ENCODE measurements at regions not wholly inside any gene's neighbourhood (a gene's known extent, or its start where the extent isn't known, plus 50 kb on each side); places are given as distances from the start of the nearest gene placed in this dataset.

- H3K4me3 Mint-ChIP-seq = no peak overlapping the region
- Histone ChIP-seq H2BK20ac (ENCODE audit: low read depth, low read length, poor library complexity, severe bottlenecking) (no peak overlapping the region), H2AFZ (ENCODE audit: low read length) (no peak overlapping the region), H3K4me2 (ENCODE audit: insufficient read depth, insufficient read length, low read length) (no peak overlapping the region), H3K23ac (ENCODE audit: insufficient read length, low read depth, low read length) (no peak overlapping the region), H3K14ac (ENCODE audit: insufficient read depth, low read length) (no peak overlapping the region), H4K20me1 (ENCODE audit: control insufficient read depth, insufficient read depth, insufficient read length) (no peaks in the 10 kb centered on the region), H3K9me3 (ENCODE audit: control insufficient read depth, low read depth, low read length) (no peaks in the 10 kb centered on the region), H4K91ac (ENCODE audit: insufficient read length, low read depth, low read length) (no peak overlapping the region), H2BK120ac (ENCODE audit: low read depth, low read length, poor library complexity, severe bottlenecking) (no peak overlapping the region), H4K8ac (replicated peaks; ENCODE audit: insufficient read length, low read depth, low read length) (no peak overlapping the region), H3K18ac (ENCODE audit: insufficient read length, low read depth, low read length) (no peak overlapping the region), H3K79me2 (ENCODE audit: insufficient read depth, low read length) (no peaks in the 10 kb centered on the region), H2AK5ac (ENCODE audit: insufficient read length, low read length) (no peak overlapping the region), H2BK12ac (ENCODE audit: insufficient read length, low read depth, low read length) (no peak overlapping the region), H3K23me2 (ENCODE audit: insufficient read length, low read depth, low read length, poor library complexity, severe bottlenecking) (no peaks in the 10 kb centered on the region), H3K27me3 (ENCODE audit: insufficient read depth, low read length) (no peaks in the 10 kb centered on the region; the same call in 1 of the 2 replicates), H3K79me1 (ENCODE audit: insufficient read depth, low read depth, low read length, poor library complexity, severe bottlenecking) (no peaks in the 10 kb centered on the region), H2BK15ac (ENCODE audit: low read depth, low read length) (no peak overlapping the region), H3K9ac (ENCODE audit: extremely low read depth, insufficient read length, low read length) (no peak overlapping the region), H3T11ph (ENCODE audit: low read length) (no peak overlapping the region), H3K27ac (ENCODE audit: insufficient read length, low read depth, low read length) (no peak overlapping the region), H3K4me1 (ENCODE audit: insufficient read depth, low read length) (no peaks in the 10 kb centered on the region), H3K56ac (ENCODE audit: insufficient read length, low read depth, low read length) (no peak overlapping the region), H2BK5ac (ENCODE audit: insufficient read length, low read length) (no peak overlapping the region), H3K4ac (ENCODE audit: low read depth, low read length) (no peak overlapping the region), H4K5ac (ENCODE audit: insufficient read length, low read depth, low read length) (no peak overlapping the region)
- TF ChIP-seq CTCF (conservative IDR thresholded peaks at IDR 0.05) = no peak
- DNase-seq = no peak
- peaks cover 85% of the 10 kb centered on the region for H3K27me3 Mint-ChIP-seq (ENCODE audit: low read depth)
- H3K27ac Mint-ChIP-seq = no peak overlapping the region
- WGBS (ENCODE audit: extremely low coverage, insufficient read length, low lambda C conversion rate) = no CpG with 5 or more reads among the region's 3 CpGs
- H3K4me1 Mint-ChIP-seq = peaks cover 3 to 6% of the 10 kb centered on the region in 2 experiments; a peak in 3 of 4 replicates
- H3K9me3 Mint-ChIP-seq = 0 out of 5 replicates have a peak, but pooled peaks cover 0 to 5% of the 10 kb centered on the region in 2 experiments
- no peaks in the 10 kb centered on the region for H3K36me3 Mint-ChIP-seq (ENCODE audit: insufficient read depth in 1 of 3, low read depth in 3 of 3)
These were observed 103.9 kb upstream of the GLI2 start for GRCh38 chr2:120631724-120632123.

Measured in H9 (cell line).